GM12878 (cell line): ENCODE measurements at regions not wholly inside any gene's neighbourhood (a gene's known extent, or its start where the extent isn't known, plus 50 kb on each side); places are given as distances from the start of the nearest gene placed in this dataset.

Experiments
- ATAC-seq: fragments of 200-7000 bp; cut with Tn5 transposase; 3 replicates; pipeline ENCODE4 v1.9.1; 2020; ENCODE audit warnings: mild to moderate bottlenecking, moderate library complexity
- BruUV-seq: library from RNA; stranded (reverse); fragments of 400-500 nt; replicated peaks from 2 replicates; lab custom pipeline; 2021; lab: Mats Ljungman, UMichigan
- CTCF ChIA-PET: fragments of 300-600 bp; sonication (Branson Sonifier 250); formaldehyde crosslinking; extraction: SDS; loops from one replicate; lab custom pipeline; 2021; ENCODE audit warnings: inconsistent platforms; lab: Yijun Ruan, JAX
- POLR2A ChIA-PET: fragments of 350-600 bp; formaldehyde crosslinking; extraction: SDS; loops from one replicate; lab custom pipeline; 2021; ENCODE audit warnings: inconsistent platforms; lab: Charles Lee
- RAD21 ChIA-PET: fragments of 300-600 bp; sonication (Branson Sonifier 250); formaldehyde crosslinking; loops from one replicate; lab custom pipeline; 2023; ENCODE audit warnings: antibody characterized with exemption; ENCODE audit not compliant: unreplicated experiment; lab: Charles Lee
- SMC1A ChIA-PET: fragments of 300-600 bp; sonication (Branson Sonifier 250); formaldehyde crosslinking; loops from one replicate; lab custom pipeline; 2023; ENCODE audit not compliant: unreplicated experiment, uncharacterized antibody; lab: Charles Lee
- DNase-seq: peaks from one replicate; pipeline ENCODE4 v3.0.0-alpha.2; 2011; ENCODE audit warnings: low read depth, low spot score
- FAIRE-seq: peaks from 3 replicates; lab custom pipeline; 2011; peaks lifted over from hg19 to GRCh38; lab: Jason Lieb, UNC
- H2AFZ ChIP-seq: 2 replicates; pipeline ENCODE4 v1.6.0; 2011; ENCODE audit warnings: low read depth, low read length, control low read depth; ENCODE audit not compliant: control insufficient read depth
- H3K27ac ChIP-seq: 2 replicates; pipeline ENCODE4 v1.5.1; 2011; ENCODE audit warnings: control low read depth; ENCODE audit not compliant: control insufficient read depth, insufficient read depth
- H3K27me3 ChIP-seq, 2 experiments: replicated peaks in 1 of 2; 2 replicates each; pipeline versions ENCODE4 v1.6.0 to v1.6.1; 2011; ENCODE audit warnings: low read length in 1 of 2; ENCODE audit not compliant: control insufficient read depth in 2 of 2, insufficient read depth in 2 of 2
- H3K36me3 ChIP-seq, 2 experiments: 2 replicates each; pipeline ENCODE4 v1.5.1; 2011; ENCODE audit warnings: low read length in 1 of 2; ENCODE audit not compliant: control insufficient read depth in 2 of 2, insufficient read depth in 2 of 2
- H3K4me1 ChIP-seq: 2 replicates; pipeline ENCODE4 v1.6.1; 2011; ENCODE audit warnings: mild to moderate bottlenecking, low read length, moderate library complexity, mixed read lengths; ENCODE audit not compliant: control insufficient read depth, insufficient read depth
- H3K4me2 ChIP-seq: 2 replicates; pipeline ENCODE4 v1.6.0; 2011; ENCODE audit warnings: control low read depth; ENCODE audit not compliant: control insufficient read depth, insufficient read depth
- H3K4me3 ChIP-seq: fragments of 200-600 bp; sonication (generic); 2 replicates; pipeline ENCODE4 v1.5.1; 2016
- H3K79me2 ChIP-seq: 2 replicates; pipeline ENCODE4 v1.6.0; 2011; ENCODE audit warnings: low read length; ENCODE audit not compliant: control insufficient read depth, insufficient read depth
- H3K9ac ChIP-seq: 2 replicates; pipeline ENCODE4 v1.8.0; 2011; ENCODE audit warnings: low read length, control low read depth, mixed read lengths; ENCODE audit not compliant: control insufficient read depth, insufficient read depth
- H3K9me3 ChIP-seq: replicated peaks from 3 replicates; pipeline ENCODE4 v1.5.1; 2011; ENCODE audit warnings: mild to moderate bottlenecking, low read length; ENCODE audit not compliant: control insufficient read depth, insufficient read depth
- H4K20me1 ChIP-seq: 2 replicates; pipeline ENCODE4 v1.6.0; 2011; ENCODE audit not compliant: control insufficient read depth, insufficient read depth
- BCL3 ChIP-seq: IDR thresholded peaks from 2 replicates; pipeline ENCODE4 v1.6.1; 2011; ENCODE audit warnings: borderline replicate concordance, low read depth, mild to moderate bottlenecking, moderate library complexity, low read length; ENCODE audit not compliant: insufficient read depth, poor library complexity, severe bottlenecking
- CTCF ChIP-seq, 3 experiments: IDR thresholded peaks in 2 of 3; conservative IDR thresholded peaks in 1 of 3; 2 replicates each; pipeline ENCODE4 v1.5.1; 2011; ENCODE audit warnings: low read depth in 3 of 3, low read length in 3 of 3, mild to moderate bottlenecking in 3 of 3, control low read depth in 2 of 3, moderate library complexity in 2 of 3, inconsistent platforms in 1 of 3, mixed read lengths in 1 of 3; ENCODE audit not compliant: control insufficient read depth in 2 of 3, insufficient read depth in 1 of 3; ENCODE audit errors: extremely low read depth in 1 of 3
- E4F1 ChIP-seq: fragments of 450-650 bp; IDR thresholded peaks from 2 replicates; pipeline ENCODE4 v1.6.1; 2018; ENCODE audit warnings: borderline replicate concordance, mild to moderate bottlenecking; ENCODE audit not compliant: partially characterized antibody
- POLR2A ChIP-seq: IDR thresholded peaks from 2 replicates; pipeline ENCODE4 v1.6.1; 2011; ENCODE audit warnings: low read depth, mild to moderate bottlenecking, low read length
- YY1 ChIP-seq: IDR thresholded peaks from 2 replicates; pipeline ENCODE4 v1.6.1; 2011; ENCODE audit warnings: low read depth, mild to moderate bottlenecking, low read length
- WGBS: methylation state at CpG from one replicate; pipeline ENCODE4 v1.1.6; 2016; ENCODE audit warnings: low lambda C conversion rate; ENCODE audit not compliant: insufficient replicate concordance, insufficient coverage; ENCODE audit errors: missing lambda C conversion rate; 5-methylcytosine and 5-hydroxymethylcytosine counted together
- in situ Hi-C: fragments of 300-500 bp; cut with MboI; formaldehyde crosslinking; loops from 9 replicates; pipeline ENCODE4 v1.14.3; 2018; ENCODE audit warnings: mixed read lengths
- intact Hi-C: fragments of 100-400 bp; cut with micrococcal nuclease; formaldehyde crosslinking; loops from one replicate; pipeline ENCODE4 v1.14.2; 2022; ENCODE audit not compliant: unreplicated experiment

- H3K4me2 ChIP-seq = no peak overlapping the region
- ATAC-seq (no peak), DNase-seq (no peak), FAIRE-seq (no peak)
- in situ Hi-C loops (no loop called here), intact Hi-C loops (no loop called here)
- ChIA-PET POLR2A (no interaction called here), RAD21 (no interaction called here), SMC1A (interaction anchor here (0.9 to 1.4 kb wide), 3 partner anchors 9 to 54 kb away, joined by 3 to 5 read pairs (median 3); no protein-coding TSS in a partner anchor), CTCF (interaction anchor here (0.6 kb wide), 1 partner anchor 324 kb away, joined by 3 read pairs; no protein-coding TSS in a partner anchor)
- no peak overlapping the region for H3K4me3 ChIP-seq
- H3K36me3 ChIP-seq = no peaks in the 10 kb centered on the region; a peak in 1 of 4 replicates
- WGBS = 71% methylated on average over 2 of the region's 2 CpGs
- no peak overlapping the region for H3K9ac ChIP-seq
- H3K4me1 ChIP-seq = no peaks in the 10 kb centered on the region
- H3K27ac ChIP-seq = no peak overlapping the region
- peaks cover 2% of the 10 kb centered on the region for H3K79me2 ChIP-seq
- H2AFZ ChIP-seq = no peak overlapping the region
- BruUV-seq = no TSS peak
- H3K9me3 ChIP-seq = no peaks in the 10 kb centered on the region; the same call in 2 of the 3 replicates
- H4K20me1 ChIP-seq = no peaks in the 10 kb centered on the region
- TF ChIP-seq BCL3 (no peak), CTCF (IDR thresholded peaks at IDR 0.05 in 2 of 3, conservative IDR thresholded peaks at IDR 0.05 in 1 of 3; ENCODE audit: control insufficient read depth in 2 of 3, extremely low read depth in 1 of 3, insufficient read depth in 1 of 3, low read depth in 3 of 3, low read length in 3 of 3) (no peak), YY1 (no peak), E4F1 (no peak), POLR2A (no peak)
- H3K27me3 ChIP-seq = no peaks in the 10 kb centered on the region; a peak in 1 of 4 replicates
Measured at GRCh38 chr5:124692950-124693349, 53.5 kb downstream of the ZNF608 start.
